ENCODE measurements at regions not wholly inside any gene's neighbourhood (a gene's known extent, or its start where the extent isn't known, plus 50 kb on each side); places are given as distances from the start of the nearest gene placed in this dataset.

- TF ChIP-seq CUX1 (IDR thresholded peaks at IDR 0.05; ENCODE audit: insufficient replicate concordance, low read depth, low read length) = no peak
- no peak for TF ChIP-seq ZNF592 (IDR thresholded peaks at IDR 0.05)
- TF ChIP-seq, protein P1, sequence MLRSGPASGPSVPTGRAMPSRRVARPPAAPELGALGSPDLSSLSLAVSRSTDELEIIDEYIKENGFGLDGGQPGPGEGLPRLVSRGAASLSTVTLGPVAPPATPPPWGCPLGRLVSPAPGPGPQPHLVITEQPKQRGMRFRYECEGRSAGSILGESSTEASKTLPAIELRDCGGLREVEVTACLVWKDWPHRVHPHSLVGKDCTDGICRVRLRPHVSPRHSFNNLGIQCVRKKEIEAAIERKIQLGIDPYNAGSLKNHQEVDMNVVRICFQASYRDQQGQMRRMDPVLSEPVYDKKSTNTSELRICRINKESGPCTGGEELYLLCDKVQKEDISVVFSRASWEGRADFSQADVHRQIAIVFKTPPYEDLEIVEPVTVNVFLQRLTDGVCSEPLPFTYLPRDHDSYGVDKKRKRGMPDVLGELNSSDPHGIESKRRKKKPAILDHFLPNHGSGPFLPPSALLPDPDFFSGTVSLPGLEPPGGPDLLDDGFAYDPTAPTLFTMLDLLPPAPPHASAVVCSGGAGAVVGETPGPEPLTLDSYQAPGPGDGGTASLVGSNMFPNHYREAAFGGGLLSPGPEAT (IDR thresholded peaks at IDR 0.05; ENCODE audit: low read depth) = no peak
- TF ChIP-seq KDM1A (IDR thresholded peaks at IDR 0.05; ENCODE audit: borderline replicate concordance) = no peak
- TF ChIP-seq, protein P2, sequence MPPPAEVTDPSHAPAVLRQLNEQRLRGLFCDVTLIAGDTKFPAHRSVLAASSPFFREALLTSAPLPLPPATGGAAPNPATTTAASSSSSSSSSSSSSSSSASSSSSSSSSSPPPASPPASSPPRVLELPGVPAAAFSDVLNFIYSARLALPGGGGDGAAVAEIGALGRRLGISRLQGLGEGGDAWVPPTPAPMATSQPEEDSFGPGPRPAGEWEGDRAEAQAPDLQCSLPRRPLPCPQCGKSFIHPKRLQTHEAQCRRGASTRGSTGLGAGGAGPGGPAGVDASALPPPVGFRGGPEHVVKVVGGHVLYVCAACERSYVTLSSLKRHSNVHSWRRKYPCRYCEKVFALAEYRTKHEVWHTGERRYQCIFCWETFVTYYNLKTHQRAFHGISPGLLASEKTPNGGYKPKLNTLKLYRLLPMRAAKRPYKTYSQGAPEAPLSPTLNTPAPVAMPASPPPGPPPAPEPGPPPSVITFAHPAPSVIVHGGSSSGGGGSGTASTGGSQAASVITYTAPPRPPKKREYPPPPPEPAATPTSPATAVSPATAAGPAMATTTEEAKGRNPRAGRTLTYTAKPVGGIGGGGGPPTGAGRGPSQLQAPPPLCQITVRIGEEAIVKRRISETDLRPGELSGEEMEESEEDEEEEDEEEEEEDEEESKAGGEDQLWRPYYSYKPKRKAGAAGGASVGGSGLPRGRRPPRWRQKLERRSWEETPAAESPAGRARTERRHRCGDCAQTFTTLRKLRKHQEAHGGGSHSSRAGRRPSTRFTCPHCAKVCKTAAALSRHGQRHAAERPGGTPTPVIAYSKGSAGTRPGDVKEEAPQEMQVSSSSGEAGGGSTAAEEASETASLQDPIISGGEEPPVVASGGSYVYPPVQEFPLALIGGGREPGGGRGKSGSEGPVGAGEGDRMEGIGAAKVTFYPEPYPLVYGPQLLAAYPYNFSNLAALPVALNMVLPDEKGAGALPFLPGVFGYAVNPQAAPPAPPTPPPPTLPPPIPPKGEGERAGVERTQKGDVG (CRISPR knock-in tag; IDR thresholded peaks at IDR 0.05) = no peak
Measured at GRCh38 chr2:66794070-66794469, 359.1 kb downstream of the MEIS1 start (continued).

Data from GM12878 (cell line).